CD4-positive, alpha-beta memory T cell (primary cell): ENCODE measurements at regions not wholly inside any gene's neighbourhood (a gene's known extent, or its start where the extent isn't known, plus 50 kb on each side); places are given as distances from the start of the nearest gene placed in this dataset.

Experiments used
- CTCF ChIA-PET: fragments of 350-600 bp; sonication (Branson Sonifier 250); formaldehyde crosslinking; loops from one replicate; lab custom pipeline; 2021; ENCODE audit warnings: inconsistent platforms; ENCODE audit not compliant: partially characterized antibody; lab: Charles Lee
- POLR2A ChIA-PET: fragments of 350-600 bp; sonication (Branson Sonifier 250); formaldehyde crosslinking; loops from one replicate; lab custom pipeline; 2021; ENCODE audit not compliant: partially characterized antibody; lab: Charles Lee
- DNase-seq, 5 donors: peaks; one replicate each; pipeline versions ENCODE4 v3.0.0 to v3.0.0-alpha.2; 2020 to 2022; ENCODE audit warnings: mixed read lengths in 1 of 5
- H3K27ac ChIP-seq: one replicate; pipeline ENCODE4 v1.7.0; 2013; ENCODE audit warnings: low read depth, low read length
- H3K27me3 ChIP-seq: 2 replicates; pipeline ENCODE4 v1.7.0; 2013; ENCODE audit warnings: mild to moderate bottlenecking, low read length, moderate library complexity; ENCODE audit not compliant: insufficient read depth
- H3K36me3 ChIP-seq: 2 replicates; pipeline ENCODE4 v1.7.0; 2013; ENCODE audit warnings: mild to moderate bottlenecking, low read length, moderate library complexity; ENCODE audit not compliant: insufficient read depth
- H3K4me1 ChIP-seq: 2 replicates; pipeline ENCODE4 v1.7.0; 2013; ENCODE audit warnings: mild to moderate bottlenecking, low read length, moderate library complexity; ENCODE audit not compliant: insufficient read depth
- H3K4me3 ChIP-seq, 2 donors: one replicate each; pipeline ENCODE4 v1.7.0; 2013; ENCODE audit warnings: low read length in 2 of 2, mild to moderate bottlenecking in 1 of 2
- H3K9me3 ChIP-seq, 2 donors: one replicate each; pipeline ENCODE4 v1.7.0; 2013; ENCODE audit warnings: low read length in 2 of 2, control low read depth in 1 of 2; ENCODE audit not compliant: control insufficient read depth in 1 of 2
- H3K27ac Mint-ChIP-seq, 7 donors: one replicate each; pipeline ENCODE4 v1.8.0; 2020 to 2021; ENCODE audit warnings: mixed read lengths in 7 of 7, mild to moderate bottlenecking in 6 of 7, inconsistent platforms in 3 of 7, moderate library complexity in 3 of 7
- H3K27me3 Mint-ChIP-seq, 2 donors: one replicate each; pipeline ENCODE4 v1.8.0; 2020 to 2021; ENCODE audit warnings: mixed read lengths in 2 of 2
- H3K36me3 Mint-ChIP-seq, 2 donors: one replicate each; pipeline ENCODE4 v1.8.0; 2020 to 2021; ENCODE audit warnings: mixed read lengths in 2 of 2, inconsistent platforms in 1 of 2, mild to moderate bottlenecking in 1 of 2
- H3K4me1 Mint-ChIP-seq, 4 donors: one replicate each; pipeline ENCODE4 v1.8.0; 2020 to 2021; ENCODE audit warnings: mixed read lengths in 4 of 4, mild to moderate bottlenecking in 1 of 4
- H3K4me3 Mint-ChIP-seq, 8 donors: one replicate each; pipeline ENCODE4 v1.8.0; 2020 to 2021; ENCODE audit warnings: mixed read lengths in 8 of 8, mild to moderate bottlenecking in 7 of 8, moderate library complexity in 6 of 8, inconsistent platforms in 3 of 8
- H3K9me3 Mint-ChIP-seq, 8 donors: one replicate each; pipeline ENCODE4 v1.8.0; 2020 to 2021; ENCODE audit warnings: mixed read lengths in 8 of 8, mild to moderate bottlenecking in 5 of 8, inconsistent platforms in 3 of 8, moderate library complexity in 1 of 8
- intact Hi-C: fragments of 100-400 bp; cut with micrococcal nuclease; formaldehyde crosslinking; loops from one replicate; pipeline ENCODE4 v1.15.1; 2023

DNA sequence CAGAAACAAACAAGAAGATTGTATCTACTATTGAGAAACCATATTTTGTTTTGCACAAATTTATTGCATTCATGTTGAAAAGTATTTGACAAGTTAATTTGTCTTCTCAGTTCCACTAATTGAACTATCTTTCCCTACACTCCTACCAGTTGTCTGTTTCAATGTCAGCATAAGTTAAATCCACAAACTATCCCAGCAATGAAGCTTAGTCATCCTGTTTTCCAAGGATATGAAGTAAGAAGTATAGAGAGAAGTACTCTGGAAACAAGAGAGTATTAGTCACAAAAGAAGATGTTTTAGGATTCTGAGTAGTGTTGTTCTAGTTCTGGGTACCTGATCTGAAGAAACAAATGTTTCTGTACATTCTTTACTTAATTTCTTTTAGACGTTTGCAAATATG is 261.6 kb upstream of the ZNF804A start:
- Histone ChIP-seq H3K27ac (no peak overlapping the region), H3K4me1 (no peaks in the 10 kb centered on the region), H3K9me3 (no peaks in the 10 kb centered on the region), H3K27me3 (no peaks in the 10 kb centered on the region), H3K4me3 (no peak overlapping the region), H3K36me3 (no peaks in the 10 kb centered on the region)
- no peak for DNase-seq
- no peaks in the 10 kb centered on the region for H3K9me3 Mint-ChIP-seq
- H3K27me3 Mint-ChIP-seq = no peaks in the 10 kb centered on the region
- no peaks in the 10 kb centered on the region for H3K36me3 Mint-ChIP-seq
- no peak overlapping the region for H3K27ac Mint-ChIP-seq
- ChIA-PET POLR2A (no interaction called here), CTCF (no interaction called here)
- H3K4me1 Mint-ChIP-seq = no peaks in the 10 kb centered on the region
- H3K4me3 Mint-ChIP-seq = no peak overlapping the region
- intact Hi-C loops = no loop called here

DNA sequence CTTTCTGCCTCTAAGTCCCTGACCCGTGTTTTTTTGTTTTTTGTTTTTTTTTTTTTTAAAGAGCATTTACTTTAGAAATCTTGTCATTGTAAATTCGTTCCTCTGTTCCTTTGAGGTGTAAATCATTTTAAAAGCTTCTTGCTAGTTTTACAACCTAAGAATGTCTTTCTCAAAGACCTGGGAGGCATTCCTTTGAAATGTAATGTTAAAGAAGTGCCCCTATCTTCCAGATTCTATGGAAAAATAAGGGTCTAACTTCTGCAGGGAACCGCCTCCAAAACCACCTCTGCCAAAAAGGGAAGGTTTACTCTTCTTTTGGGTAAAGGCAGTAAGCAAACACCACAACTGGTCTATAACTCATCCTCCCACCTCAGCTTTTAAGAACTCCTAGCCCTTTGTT is 259.6 kb upstream of the ZNF804A start:
- peaks cover 0 to 5% (median 0%) of the 10 kb centered on the region in 8 donors for H3K9me3 Mint-ChIP-seq
- ChIA-PET CTCF (interaction anchor here (0.7 kb wide), 2 partner anchors 13 to 149 kb away, joined by 3 read pairs; no protein-coding TSS in a partner anchor), POLR2A (no interaction called here)
- Histone ChIP-seq H3K4me1 (no peaks in the 10 kb centered on the region), H3K36me3 (no peaks in the 10 kb centered on the region), H3K27me3 (no peaks in the 10 kb centered on the region), H3K9me3 (no peaks in the 10 kb centered on the region), H3K4me3 (no peak overlapping the region), H3K27ac (no peak overlapping the region)
- H3K4me3 Mint-ChIP-seq = no peak overlapping the region
- H3K4me1 Mint-ChIP-seq = no peaks in the 10 kb centered on the region
- H3K27me3 Mint-ChIP-seq = no peaks in the 10 kb centered on the region
- no peak for DNase-seq
- H3K27ac Mint-ChIP-seq = no peak overlapping the region
- intact Hi-C loops = no loop called here
- H3K36me3 Mint-ChIP-seq = no peaks in the 10 kb centered on the region

DNA sequence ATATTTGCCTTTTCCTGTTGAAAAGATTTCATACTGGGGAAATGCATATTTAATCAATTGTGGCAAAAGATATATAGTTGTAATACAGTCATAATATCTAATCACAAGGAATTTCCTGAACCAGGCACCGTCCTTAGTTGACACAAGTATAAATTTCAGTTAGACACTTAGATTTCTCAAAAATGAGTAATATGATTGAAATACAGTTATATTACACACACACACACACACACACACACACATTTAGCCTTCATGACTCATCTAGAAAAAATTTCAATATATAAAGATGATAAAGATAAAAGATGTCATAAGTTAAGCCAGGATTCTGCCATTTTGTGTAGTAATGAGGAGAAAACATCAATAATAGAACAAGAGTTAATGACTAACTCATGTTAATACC is 258.4 kb upstream of the ZNF804A start:
- Mint-ChIP-seq H3K4me1 (no peaks in the 10 kb centered on the region), H3K27ac (no peak overlapping the region), H3K27me3 (no peaks in the 10 kb centered on the region), H3K9me3 (peaks cover 0 to 5% (median 0%) of the 10 kb centered on the region in 8 donors), H3K4me3 (no peak overlapping the region), H3K36me3 (no peaks in the 10 kb centered on the region)
- no peak overlapping the region for H3K27ac ChIP-seq
- H3K9me3 ChIP-seq = no peaks in the 10 kb centered on the region
- POLR2A ChIA-PET = no interaction called here
- no peak for DNase-seq
- CTCF ChIA-PET = no interaction called here
- H3K27me3 ChIP-seq = no peaks in the 10 kb centered on the region
- no peak overlapping the region for H3K4me3 ChIP-seq
- H3K4me1 ChIP-seq = no peaks in the 10 kb centered on the region
- intact Hi-C loops = no loop called here
- H3K36me3 ChIP-seq = no peaks in the 10 kb centered on the region

DNA sequence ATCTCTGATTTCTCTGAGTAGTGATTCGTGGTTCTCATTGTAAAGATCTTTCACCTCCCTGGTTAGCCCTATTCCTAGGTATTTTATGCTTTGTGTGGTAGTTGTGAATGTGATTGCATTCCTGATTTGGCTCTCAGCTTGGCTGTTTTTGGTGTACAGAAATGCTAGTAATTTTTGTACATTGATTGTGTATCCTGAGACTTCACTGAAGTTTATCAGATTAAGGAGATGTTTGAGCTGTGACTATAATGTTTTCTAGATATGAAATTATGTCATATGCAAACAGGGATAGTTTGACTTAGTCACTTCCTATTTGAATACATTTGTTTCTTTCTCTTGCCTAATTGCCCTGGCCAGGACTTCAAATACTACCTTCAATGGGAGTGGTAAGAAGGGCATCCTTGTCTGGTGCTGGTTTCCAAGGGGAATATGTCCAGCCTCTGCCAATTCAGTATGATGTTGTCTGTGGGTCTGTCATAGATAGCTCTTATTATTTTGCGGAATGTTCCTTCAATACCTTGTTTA is 251.9 kb upstream of the ZNF804A start:
- POLR2A ChIA-PET = no interaction called here

DNA sequence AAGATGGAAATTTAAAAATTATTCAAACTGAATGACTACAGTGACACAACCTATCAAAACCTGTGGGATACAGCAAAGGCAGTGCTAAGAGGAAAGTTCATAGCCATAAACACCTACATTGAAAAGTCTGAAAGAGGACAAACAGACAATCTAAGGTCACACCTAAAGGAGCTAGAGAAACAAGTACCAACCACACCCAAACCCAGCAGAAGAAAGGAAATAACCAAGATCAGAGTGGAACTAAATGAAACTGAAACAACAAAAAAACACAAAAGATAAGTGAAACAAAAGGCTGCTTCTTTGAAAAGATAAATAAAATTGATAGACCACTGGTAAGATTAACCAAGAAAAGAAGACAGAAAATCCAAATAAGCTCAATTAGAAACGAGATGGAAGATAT is 247.2 kb upstream of the ZNF804A start:
- ChIA-PET CTCF (no interaction called here), POLR2A (no interaction called here)
- Mint-ChIP-seq H3K4me1 (no peaks in the 10 kb centered on the region), H3K27me3 (no peaks in the 10 kb centered on the region), H3K9me3 (peaks cover 0 to 10% (median 7%) of the 10 kb centered on the region in 8 donors), H3K36me3 (no peaks in the 10 kb centered on the region), H3K27ac (no peak overlapping the region), H3K4me3 (no peak overlapping the region)
- Histone ChIP-seq H3K27me3 (no peaks in the 10 kb centered on the region), H3K36me3 (no peaks in the 10 kb centered on the region), H3K9me3 (no peaks in the 10 kb centered on the region), H3K27ac (no peak overlapping the region), H3K4me3 (no peak overlapping the region), H3K4me1 (no peaks in the 10 kb centered on the region)
- intact Hi-C loops = no loop called here
- DNase-seq = no peak

More for the DNA sequence above, 251.9 kb upstream of the ZNF804A start:
- Mint-ChIP-seq H3K9me3 (peaks cover 4 to 12% (median 9%) of the 10 kb centered on the region in 8 donors), H3K4me1 (no peaks in the 10 kb centered on the region), H3K4me3 (no peak overlapping the region), H3K27ac (no peak overlapping the region), H3K36me3 (no peaks in the 10 kb centered on the region), H3K27me3 (no peaks in the 10 kb centered on the region)
- DNase-seq = no peak
- Histone ChIP-seq H3K36me3 (no peaks in the 10 kb centered on the region), H3K27ac (no peak overlapping the region), H3K27me3 (no peaks in the 10 kb centered on the region), H3K4me1 (no peaks in the 10 kb centered on the region), H3K4me3 (no peak overlapping the region), H3K9me3 (no peaks in the 10 kb centered on the region)
- CTCF ChIA-PET = no interaction called here
- intact Hi-C loops = no loop called here

DNA sequence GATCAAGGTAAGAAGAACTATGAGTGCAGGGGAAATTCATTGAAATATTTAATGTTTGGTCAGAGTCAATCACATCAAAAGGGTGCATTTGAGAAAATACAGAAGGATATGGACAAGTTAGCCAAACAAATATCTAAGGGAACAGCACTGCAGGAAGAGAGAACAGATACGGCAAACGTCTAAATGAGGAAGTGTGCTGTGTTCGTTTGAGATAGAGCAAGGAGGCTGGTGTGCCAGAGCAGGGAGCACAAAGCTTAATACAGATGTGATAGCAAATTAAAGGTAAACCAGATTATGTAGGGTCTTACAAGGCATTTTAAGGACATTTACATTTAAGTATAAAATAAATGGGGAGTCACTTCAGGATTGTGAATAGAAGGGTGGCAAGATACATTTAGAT is 241.3 kb upstream of the ZNF804A start:
- Histone ChIP-seq H3K27ac (no peak overlapping the region), H3K27me3 (no peaks in the 10 kb centered on the region), H3K9me3 (no peaks in the 10 kb centered on the region), H3K4me3 (no peak overlapping the region), H3K4me1 (no peaks in the 10 kb centered on the region), H3K36me3 (no peaks in the 10 kb centered on the region)
- intact Hi-C loops = no loop called here
- ChIA-PET POLR2A (no interaction called here), CTCF (no interaction called here)
- no peak for DNase-seq
- Mint-ChIP-seq H3K4me1 (no peaks in the 10 kb centered on the region), H3K4me3 (no peak overlapping the region), H3K36me3 (no peaks in the 10 kb centered on the region), H3K9me3 (peaks cover 0 to 9% (median 3%) of the 10 kb centered on the region in 8 donors), H3K27ac (no peak overlapping the region), H3K27me3 (no peaks in the 10 kb centered on the region)

DNA sequence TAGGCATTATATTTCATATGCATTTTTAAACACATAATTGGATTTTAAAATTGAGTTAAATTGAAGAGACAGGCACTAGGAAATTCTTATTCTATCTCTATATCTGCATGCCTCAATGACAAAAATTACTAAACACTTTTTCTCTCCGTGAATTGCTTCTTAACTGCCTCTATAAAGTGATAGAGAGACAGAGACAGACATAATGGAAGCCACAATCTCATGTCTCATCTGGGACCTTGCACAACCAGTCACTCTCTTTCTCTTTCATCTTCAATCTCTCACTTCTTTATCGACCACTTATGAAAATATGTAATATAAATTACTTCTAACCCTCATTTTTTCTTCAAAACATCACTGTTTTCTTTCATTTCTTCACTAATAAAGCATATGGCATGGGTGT is 238.9 kb upstream of the ZNF804A start:
- CTCF ChIA-PET = no interaction called here
- H3K36me3 Mint-ChIP-seq = no peaks in the 10 kb centered on the region
- no peaks in the 10 kb centered on the region for H3K4me1 Mint-ChIP-seq
- no peaks in the 10 kb centered on the region for H3K27me3 Mint-ChIP-seq
- H3K4me3 ChIP-seq = no peak overlapping the region
- H3K4me1 ChIP-seq = no peaks in the 10 kb centered on the region
- H3K27me3 ChIP-seq = no peaks in the 10 kb centered on the region
- H3K27ac Mint-ChIP-seq = no peak overlapping the region
- DNase-seq = no peak
- no peaks in the 10 kb centered on the region for H3K9me3 ChIP-seq
- intact Hi-C loops = no loop called here
- H3K4me3 Mint-ChIP-seq = no peak overlapping the region
- no peaks in the 10 kb centered on the region for H3K36me3 ChIP-seq
- H3K9me3 Mint-ChIP-seq = peaks cover 0 to 9% (median 3%) of the 10 kb centered on the region in 8 donors
- POLR2A ChIA-PET = no interaction called here
- H3K27ac ChIP-seq = no peak overlapping the region

DNA sequence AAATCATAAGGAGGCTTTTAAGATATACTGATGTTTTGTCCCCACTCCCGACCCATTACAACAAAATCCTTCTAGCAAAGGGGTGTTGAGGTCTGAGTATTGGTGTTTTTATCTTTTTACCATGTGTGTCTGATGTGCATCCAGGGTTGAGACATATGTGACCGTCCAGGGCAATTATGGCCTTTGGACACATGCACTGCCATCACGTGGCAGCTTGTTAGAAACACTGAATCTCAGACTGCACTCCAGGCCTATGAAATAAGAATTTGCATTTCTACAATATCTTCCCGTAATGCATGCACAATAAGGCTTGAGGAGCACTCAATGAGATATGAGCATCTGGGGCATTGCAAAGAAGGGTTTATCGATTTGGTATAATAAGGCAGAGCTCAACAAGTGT is 235.1 kb upstream of the ZNF804A start:
- H3K9me3 ChIP-seq = no peaks in the 10 kb centered on the region
- H3K4me3 ChIP-seq = no peak overlapping the region
- no peaks in the 10 kb centered on the region for H3K4me1 ChIP-seq
- no peak for DNase-seq
- intact Hi-C loops = no loop called here
- no peaks in the 10 kb centered on the region for H3K27me3 ChIP-seq
- H3K27ac ChIP-seq = no peak overlapping the region
- H3K36me3 ChIP-seq = no peaks in the 10 kb centered on the region
- H3K4me1 Mint-ChIP-seq = no peaks in the 10 kb centered on the region
- H3K27ac Mint-ChIP-seq = no peak overlapping the region
- H3K9me3 Mint-ChIP-seq = peaks cover 0 to 4% (median 0%) of the 10 kb centered on the region in 8 donors
- H3K36me3 Mint-ChIP-seq = no peaks in the 10 kb centered on the region
- H3K27me3 Mint-ChIP-seq = no peaks in the 10 kb centered on the region
- ChIA-PET CTCF (no interaction called here), POLR2A (no interaction called here)
- H3K4me3 Mint-ChIP-seq = no peak overlapping the region
